IPS-NIHi7 (cell line): ENCODE measurements at regions not wholly inside any gene's neighbourhood (a gene's known extent, or its start where the extent isn't known, plus 50 kb on each side); places are given as distances from the start of the nearest gene placed in this dataset.
"Not testable (repeated sequence)": the region's sequence is repeated elsewhere in the genome, so short reads cannot be mapped to it uniquely, and the experiment has no call there.

Source experiments
- DNase-seq: peaks from one replicate; pipeline ENCODE4 v3.0.0; 2012; ENCODE audit warnings: mixed read lengths; ENCODE audit errors: extremely low spot score

DNA sequence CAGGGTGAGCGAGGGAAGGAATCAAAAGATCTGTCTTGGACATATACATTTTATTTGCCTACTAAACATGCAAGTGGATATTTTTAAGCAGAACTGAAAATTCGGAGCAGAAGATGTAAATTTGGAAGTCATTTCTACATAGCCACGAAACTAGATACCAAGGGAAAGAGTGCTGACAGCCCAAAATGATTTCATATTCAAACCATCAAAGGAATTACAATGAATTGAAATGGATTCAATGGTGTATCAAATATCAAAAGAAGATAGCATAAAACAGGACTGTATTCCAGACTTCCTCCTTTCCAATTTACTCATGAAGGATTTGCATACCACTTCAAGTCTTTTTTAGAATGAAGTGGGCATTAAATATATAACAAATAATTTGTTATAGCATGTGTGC, 313.5 kb upstream of the KITLG start:
- DNase-seq, result no peak

GRCh38 chr12:88891434-88891833, 311.2 kb upstream of the KITLG start:
- not testable (repeated sequence) for DNase-seq

DNA sequence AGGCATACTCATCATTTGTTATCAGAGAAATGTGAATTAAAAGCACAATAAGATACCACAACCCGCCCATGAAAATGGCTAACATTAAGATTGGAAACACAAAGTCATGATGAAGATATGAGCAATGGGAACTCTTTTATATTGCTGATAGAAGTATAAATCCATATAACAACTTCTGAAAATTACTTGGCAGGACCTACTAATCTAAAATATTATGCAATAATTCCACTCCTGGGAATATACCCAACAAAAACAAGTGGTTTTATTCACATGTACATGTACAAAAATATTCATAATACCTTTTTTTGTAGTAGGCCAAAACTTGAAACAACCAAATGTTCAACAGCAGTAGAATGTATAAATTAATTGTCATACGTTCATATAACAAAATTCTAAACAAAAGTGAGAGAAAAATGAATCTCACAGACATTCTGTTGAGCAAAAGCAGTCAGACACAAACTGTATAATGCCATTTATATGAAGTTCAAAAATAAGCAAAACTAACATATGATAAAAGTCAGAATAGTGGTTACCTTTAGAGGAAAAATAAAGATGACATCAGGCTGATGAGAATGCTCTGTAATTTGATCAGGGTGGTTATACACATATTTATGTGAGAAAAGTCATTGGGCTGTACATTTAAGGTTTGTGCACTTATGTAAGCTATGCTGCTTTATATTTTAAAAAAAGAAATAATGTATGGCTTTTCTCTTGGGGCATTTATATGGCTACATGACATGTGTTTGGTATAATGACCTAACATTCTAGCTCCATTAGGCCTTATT, 309.2 kb upstream of the KITLG start:
- no peak for DNase-seq

DNA sequence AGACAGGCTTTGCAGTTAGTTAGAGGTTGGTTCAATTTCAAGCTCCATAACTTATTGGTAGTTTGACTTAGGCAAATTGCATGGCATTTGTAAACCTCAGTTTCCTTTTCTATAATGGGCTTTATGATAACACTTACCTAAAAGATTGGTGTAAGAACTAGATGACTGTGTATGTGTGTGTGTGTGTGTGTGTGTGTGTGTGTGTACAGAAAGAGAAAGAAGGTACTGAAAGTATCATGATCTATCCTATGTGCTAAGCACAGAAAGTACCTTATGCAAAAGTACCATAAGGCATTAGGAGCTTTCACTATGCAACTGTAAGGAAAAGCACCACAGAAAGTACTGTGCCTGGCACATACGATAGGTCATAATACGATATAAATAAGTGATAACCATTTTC, 304.3 kb upstream of the KITLG start:
- no peak for DNase-seq

- no peak for DNase-seq
Measured at GRCh38 chr12:88882662-88883061, 302.4 kb upstream of the KITLG start.

GRCh38 chr12:88880051-88880450, 299.8 kb upstream of the KITLG start:
- DNase-seq, result no peak

GRCh38 chr12:88878295-88878694, 298.0 kb upstream of the KITLG start:
- DNase-seq, result no peak

GRCh38 chr12:88876857-88877256, 296.6 kb upstream of the KITLG start:
- no peak for DNase-seq

- DNase-seq, result no peak
Measured at GRCh38 chr12:88870000-88870737, 289.9 kb upstream of the KITLG start.

- DNase-seq, result no peak
Measured at GRCh38 chr12:88868050-88868449, 287.8 kb upstream of the KITLG start.

GRCh38 chr12:88867510-88867909, 287.2 kb upstream of the KITLG start:
- no peak for DNase-seq

DNA sequence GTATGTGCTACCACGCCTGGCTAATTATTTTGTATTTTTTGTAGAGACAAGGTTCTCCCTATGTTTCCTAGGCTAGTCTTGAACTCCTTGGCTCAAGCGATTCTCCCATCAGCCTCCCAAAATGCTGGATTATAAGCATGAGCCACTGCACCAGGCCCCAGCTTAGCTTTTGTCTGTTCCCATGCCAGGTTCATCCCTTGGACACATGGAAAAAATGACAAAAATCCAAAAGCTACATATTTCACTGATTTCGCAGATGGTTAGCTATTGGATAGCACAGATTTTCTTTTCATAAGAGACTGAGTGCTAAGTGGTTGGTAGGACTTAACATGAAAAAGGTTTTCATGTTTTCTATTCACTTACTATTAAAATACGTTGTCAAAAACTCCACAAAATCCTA, 286.6 kb upstream of the KITLG start:
- DNase-seq, result no peak

DNA sequence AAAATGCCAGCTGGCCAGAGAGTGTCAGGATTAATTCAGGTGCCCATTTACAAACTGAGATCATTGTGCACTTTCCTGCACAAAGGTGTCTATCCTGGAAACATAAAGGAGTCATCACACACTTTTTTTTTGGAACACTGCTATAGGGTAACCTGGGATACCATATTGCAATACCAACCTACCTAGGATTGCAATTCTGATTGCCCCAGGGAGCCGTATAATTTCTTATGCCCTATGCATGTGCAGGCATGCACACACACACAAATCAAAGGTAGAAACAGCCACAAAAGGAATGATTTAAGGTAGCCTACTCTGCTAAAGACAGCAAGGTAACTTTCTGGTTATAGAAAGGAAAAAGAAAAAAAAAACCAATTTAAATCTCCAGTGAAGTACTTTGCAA, 285.3 kb upstream of the KITLG start:
- DNase-seq, result no peak

DNA sequence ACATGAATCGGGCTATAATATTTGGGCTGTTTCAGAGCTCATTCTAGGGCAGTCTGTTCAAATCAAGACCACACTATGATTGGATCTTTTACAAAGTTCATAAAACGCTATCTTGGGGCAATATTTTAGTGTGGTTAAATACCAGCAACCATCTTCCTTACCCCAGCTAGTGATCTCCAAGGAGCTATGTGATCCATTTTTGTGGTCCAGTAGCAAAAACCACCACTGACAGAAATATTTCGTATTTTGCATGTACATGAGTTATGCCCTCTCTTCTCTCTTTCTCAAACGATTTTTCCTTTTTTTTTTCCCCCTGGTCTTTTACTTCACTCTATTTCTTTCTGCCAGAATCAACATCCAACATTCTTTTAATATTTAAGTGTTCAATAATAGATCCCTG, 280.6 kb upstream of the KITLG start:
- DNase-seq, result no peak

- no peak for DNase-seq
Measured at GRCh38 chr12:88856201-88856600, 275.9 kb upstream of the KITLG start.

GRCh38 chr12:88855301-88855700, 275.0 kb upstream of the KITLG start:
- no peak for DNase-seq

- DNase-seq, result no peak
Measured at GRCh38 chr12:88854260-88854659, 274.0 kb upstream of the KITLG start.

DNA sequence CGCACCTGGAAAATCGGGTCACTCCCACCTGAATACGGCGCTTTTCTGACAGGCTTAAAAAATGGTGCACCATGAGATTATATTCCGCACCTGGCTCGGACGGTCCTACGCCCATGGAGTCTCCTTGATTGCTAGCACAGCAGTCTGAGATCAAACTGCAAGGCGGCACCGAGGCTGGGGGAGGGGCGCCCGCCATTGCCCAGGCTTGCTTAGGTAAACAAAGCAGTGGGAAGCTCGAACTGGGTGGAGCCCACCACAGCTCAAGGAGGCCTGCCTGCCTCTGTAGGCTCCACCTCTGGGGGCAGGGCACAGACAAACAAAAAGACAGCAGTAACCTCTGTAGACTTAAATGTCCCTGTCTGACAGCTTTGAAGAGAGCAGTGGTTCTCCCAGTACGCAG, 267.0 kb upstream of the KITLG start:
- DNase-seq, result not testable (repeated sequence)

- DNase-seq, result no peak
Measured at GRCh38 chr12:88844426-88844825, 264.2 kb upstream of the KITLG start.

DNA sequence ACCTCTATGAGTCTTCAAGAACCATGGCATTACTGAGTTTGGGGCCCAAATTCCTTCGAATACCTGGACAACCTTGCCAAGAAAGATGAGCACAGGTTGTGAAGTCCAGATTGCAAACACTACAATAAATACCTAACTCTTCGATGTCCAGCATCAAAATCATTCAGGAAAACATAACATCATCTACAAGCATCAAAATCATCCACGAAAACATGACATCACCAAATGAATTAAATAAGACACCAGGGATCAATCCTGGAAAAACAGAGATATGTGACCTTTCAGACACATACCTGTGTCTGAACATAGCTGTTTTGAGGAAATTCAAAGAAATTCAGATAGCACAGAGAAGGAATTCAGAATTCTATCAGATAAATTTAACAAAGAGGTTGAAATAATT, 262.0 kb upstream of the KITLG start:
- DNase-seq, result no peak

DNA sequence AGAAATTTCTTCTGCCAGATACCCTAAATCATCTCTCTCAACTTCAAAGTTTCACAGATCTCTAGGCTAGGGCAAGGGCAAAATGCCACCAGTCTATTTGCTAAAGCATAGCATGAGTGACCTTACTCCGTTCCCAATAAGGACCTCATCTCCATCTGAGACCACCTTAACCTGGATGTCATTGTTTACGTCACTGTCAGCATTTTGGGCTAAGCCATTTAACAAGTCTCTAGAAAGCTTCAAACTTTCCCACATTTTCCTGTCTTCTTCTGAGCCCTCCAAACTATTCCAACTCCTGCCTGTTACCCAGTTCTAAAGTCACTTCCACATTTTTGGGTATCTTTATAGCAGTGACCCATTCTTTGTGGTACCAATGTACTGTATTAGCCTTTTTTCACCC, 259.2 kb upstream of the KITLG start:
- DNase-seq, result no peak

DNA sequence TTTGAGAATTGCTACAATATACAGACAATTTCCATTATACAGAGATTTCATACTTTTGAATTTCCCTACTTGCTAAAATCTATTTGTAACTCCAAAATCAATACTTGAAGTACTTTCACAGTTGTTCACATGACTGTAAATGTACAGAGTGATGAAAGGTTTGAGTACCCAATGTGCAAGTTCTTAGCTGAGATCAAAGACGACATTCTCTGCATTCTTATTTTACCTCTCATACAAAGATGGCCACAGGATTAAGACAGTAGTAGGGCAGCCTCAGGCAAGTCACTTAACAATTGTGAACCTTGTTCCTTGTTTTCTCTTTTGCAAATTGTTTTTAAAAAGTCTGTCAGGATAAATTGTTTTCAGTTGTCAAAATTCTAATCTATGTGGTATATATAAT, 255.9 kb upstream of the KITLG start:
- no peak for DNase-seq

GRCh38 chr12:88834226-88834625, 254.0 kb upstream of the KITLG start:
- DNase-seq, result no peak
